Breast epithelium (tissue), 4 donors: ENCODE measurements at regions not wholly inside any gene's neighbourhood (a gene's known extent, or its start where the extent isn't known, plus 50 kb on each side); places are given as distances from the start of the nearest gene placed in this dataset.

Experiments used
- DNase-seq, 2 donors: peaks; one replicate each; pipeline ENCODE4 v3.0.0-alpha.2; 2019; ENCODE audit warnings: low spot score in 2 of 2
- H3K27ac ChIP-seq, 2 donors: fragments of 200-600 bp; sonication (generic) in 1 of 2; one replicate each; pipeline ENCODE4 v1.5.1; 2016 to 2019; ENCODE audit warnings: mild to moderate bottlenecking in 1 of 2
- H3K27me3 ChIP-seq, 2 donors: fragments of 200-600 bp; sonication (generic) in 1 of 2; one replicate each; pipeline versions ENCODE4 v1.5.1 to v1.6.0; 2017 to 2019; ENCODE audit warnings: control low read depth in 1 of 2, mild to moderate bottlenecking in 1 of 2
- H3K36me3 ChIP-seq: fragments of 200-600 bp; one replicate; pipeline ENCODE4 v1.5.1; 2019
- H3K4me1 ChIP-seq, 2 donors: fragments of 200-600 bp; sonication (generic); one replicate each; pipeline ENCODE4 v1.5.1; 2016 to 2019; ENCODE audit warnings: control low read depth in 1 of 2
- H3K4me3 ChIP-seq, 3 donors: fragments of 200-600 bp; sonication (generic); 1 replicate in 2 of 3; 2 replicates in 1 of 3; pipeline ENCODE4 v1.5.1; 2016 to 2019; ENCODE audit warnings: mild to moderate bottlenecking in 3 of 3, moderate library complexity in 2 of 3
- H3K9me3 ChIP-seq, 2 donors: fragments of 200-600 bp; sonication (generic) in 1 of 2; one replicate each; pipeline ENCODE4 v1.5.1; 2016 to 2019; ENCODE audit warnings: control low read depth in 1 of 2
- CTCF ChIP-seq, 3 donors: fragments of 450-650 bp; IDR thresholded peaks; one replicate each; pipeline ENCODE4 v1.5.1; 2016 to 2017; ENCODE audit warnings: antibody characterized with exemption in 3 of 3, mild to moderate bottlenecking in 3 of 3, moderate library complexity in 3 of 3
- POLR2A ChIP-seq: fragments of 450-650 bp; IDR thresholded peaks from one replicate; pipeline ENCODE4 v1.6.1; 2016; ENCODE audit warnings: antibody characterized with exemption, mild to moderate bottlenecking, moderate library complexity
- POLR2AphosphoS5 ChIP-seq, 3 donors: sonication (generic); formaldehyde crosslinking; IDR thresholded peaks; one replicate each; pipeline ENCODE4 v1.6.1; 2017; ENCODE audit warnings: antibody characterized with exemption in 3 of 3
- intact Hi-C: fragments of 100-400 bp; cut with DNase I; formaldehyde crosslinking; loops from one replicate; pipeline ENCODE4 v1.15.1; 2023; ENCODE audit warnings: low total_unique reads

GRCh38 chr2:8584174-8585066 is 97.4 kb upstream of the ID2 start:
- H3K9me3 ChIP-seq: no peaks in the 10 kb centered on the region
- intact Hi-C loops: no loop called here
- H3K27me3 ChIP-seq: no peaks in the 10 kb centered on the region
- no peak overlapping the region for H3K4me3 ChIP-seq
- no peaks in the 10 kb centered on the region for H3K4me1 ChIP-seq
- TF ChIP-seq POLR2AphosphoS5 (IDR thresholded peaks at IDR 0.05) (no peak), CTCF (IDR thresholded peaks at IDR 0.05) (no peak), POLR2A (no peak)
- no peaks in the 10 kb centered on the region for H3K36me3 ChIP-seq
- H3K27ac ChIP-seq: no peak overlapping the region
- DNase-seq: no peak

GRCh38 chr2:8586457-8587051 is 95.3 kb upstream of the ID2 start:
- H3K9me3 ChIP-seq: no peaks in the 10 kb centered on the region
- no peaks in the 10 kb centered on the region for H3K36me3 ChIP-seq
- H3K4me3 ChIP-seq: no peak overlapping the region
- TF ChIP-seq POLR2AphosphoS5 (IDR thresholded peaks at IDR 0.05) (no peak), POLR2A (no peak)
- intact Hi-C loops: loop anchor here (1.0 kb wide), 1 partner anchor 33 kb away; no protein-coding TSS in a partner anchor
- H3K27ac ChIP-seq: no peak overlapping the region
- no peaks in the 10 kb centered on the region for H3K4me1 ChIP-seq
- H3K27me3 ChIP-seq: no peaks in the 10 kb centered on the region
- no peak for DNase-seq

GRCh38 chr2:8587251-8587791 is 94.5 kb upstream of the ID2 start:
- no peaks in the 10 kb centered on the region for H3K27me3 ChIP-seq
- no peaks in the 10 kb centered on the region for H3K36me3 ChIP-seq
- intact Hi-C loops: no loop called here
- DNase-seq: no peak
- H3K27ac ChIP-seq: no peak overlapping the region
- no peak overlapping the region for H3K4me3 ChIP-seq
- H3K4me1 ChIP-seq: no peaks in the 10 kb centered on the region
- no peak for TF ChIP-seq POLR2AphosphoS5 (IDR thresholded peaks at IDR 0.05)
- no peak for TF ChIP-seq POLR2A
- no peak for TF ChIP-seq CTCF (IDR thresholded peaks at IDR 0.05)
- no peaks in the 10 kb centered on the region for H3K9me3 ChIP-seq

GRCh38 chr2:8587920-8588830 is 93.7 kb upstream of the ID2 start:
- Histone ChIP-seq H3K27me3 (no peaks in the 10 kb centered on the region), H3K27ac (no peak overlapping the region), H3K4me3 (no peak overlapping the region), H3K4me1 (no peaks in the 10 kb centered on the region), H3K36me3 (no peaks in the 10 kb centered on the region), H3K9me3 (no peaks in the 10 kb centered on the region)
- no peak for DNase-seq
- TF ChIP-seq CTCF (IDR thresholded peaks at IDR 0.05): no peak
- TF ChIP-seq POLR2A: no peak
- TF ChIP-seq POLR2AphosphoS5 (IDR thresholded peaks at IDR 0.05): no peak
- intact Hi-C loops: no loop called here

- DNase-seq: no peak
- Histone ChIP-seq H3K27me3 (no peaks in the 10 kb centered on the region), H3K9me3 (no peaks in the 10 kb centered on the region), H3K27ac (no peak overlapping the region), H3K4me3 (no peak overlapping the region), H3K36me3 (no peaks in the 10 kb centered on the region), H3K4me1 (no peaks in the 10 kb centered on the region)
- intact Hi-C loops: no loop called here
- TF ChIP-seq POLR2AphosphoS5 (IDR thresholded peaks at IDR 0.05) (no peak), CTCF (IDR thresholded peaks at IDR 0.05) (no peak), POLR2A (no peak)
Observed at GRCh38 chr2:8588831-8589191, 93.0 kb upstream of the ID2 start.
